ENCODE measurements at regions not wholly inside any gene's neighbourhood (a gene's known extent, or its start where the extent isn't known, plus 50 kb on each side); places are given as distances from the start of the nearest gene placed in this dataset.
"Not testable (repeated sequence)": the region's sequence is repeated elsewhere in the genome, so short reads cannot be mapped to it uniquely, and the experiment has no call there.

DNA sequence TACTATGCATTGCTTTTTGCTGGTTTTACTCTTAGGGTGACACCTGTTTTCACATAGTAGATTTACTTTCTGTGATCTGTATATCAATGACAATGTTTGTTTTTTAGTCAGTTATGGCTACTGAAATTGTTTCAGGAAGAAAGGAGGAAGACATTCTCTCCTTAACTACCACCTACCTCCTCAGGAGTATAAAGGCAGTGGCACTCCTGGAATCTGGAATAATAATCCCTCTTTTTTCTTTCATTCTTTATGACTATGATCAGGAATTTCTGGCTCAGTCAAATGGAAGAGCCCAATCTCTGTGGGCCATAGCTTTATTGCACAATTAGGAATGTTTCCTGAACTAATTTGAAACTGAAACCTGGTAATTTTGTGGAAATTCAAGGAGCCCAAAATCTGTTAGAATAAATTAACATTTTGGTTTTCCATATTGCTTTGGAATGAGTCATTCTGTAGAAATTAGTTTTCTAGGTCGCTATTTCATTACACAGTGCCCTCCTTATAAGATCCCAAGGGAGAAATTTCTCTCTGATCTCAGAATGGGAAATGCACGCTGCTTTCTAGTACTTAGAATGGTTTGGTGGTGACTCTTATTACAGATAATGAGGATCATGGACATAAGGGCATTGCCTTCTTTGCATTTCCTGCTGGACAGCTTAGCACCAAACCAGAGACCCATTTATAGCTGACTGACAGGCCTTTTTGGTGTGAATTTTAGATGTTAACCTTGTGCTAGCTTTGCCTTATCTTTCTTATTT is 95.3 kb upstream of the VLDLR start:
- DNase-seq (ENCODE audit: low read depth) = no peak
- no peak overlapping the region for H3K4me3 ChIP-seq (ENCODE audit: low read depth, low read length)

GRCh38 chr9:2531481-2531880 is 90.1 kb upstream of the VLDLR start:
- no peak overlapping the region for H3K4me3 ChIP-seq (ENCODE audit: low read depth, low read length)
- TF ChIP-seq, protein P1, sequence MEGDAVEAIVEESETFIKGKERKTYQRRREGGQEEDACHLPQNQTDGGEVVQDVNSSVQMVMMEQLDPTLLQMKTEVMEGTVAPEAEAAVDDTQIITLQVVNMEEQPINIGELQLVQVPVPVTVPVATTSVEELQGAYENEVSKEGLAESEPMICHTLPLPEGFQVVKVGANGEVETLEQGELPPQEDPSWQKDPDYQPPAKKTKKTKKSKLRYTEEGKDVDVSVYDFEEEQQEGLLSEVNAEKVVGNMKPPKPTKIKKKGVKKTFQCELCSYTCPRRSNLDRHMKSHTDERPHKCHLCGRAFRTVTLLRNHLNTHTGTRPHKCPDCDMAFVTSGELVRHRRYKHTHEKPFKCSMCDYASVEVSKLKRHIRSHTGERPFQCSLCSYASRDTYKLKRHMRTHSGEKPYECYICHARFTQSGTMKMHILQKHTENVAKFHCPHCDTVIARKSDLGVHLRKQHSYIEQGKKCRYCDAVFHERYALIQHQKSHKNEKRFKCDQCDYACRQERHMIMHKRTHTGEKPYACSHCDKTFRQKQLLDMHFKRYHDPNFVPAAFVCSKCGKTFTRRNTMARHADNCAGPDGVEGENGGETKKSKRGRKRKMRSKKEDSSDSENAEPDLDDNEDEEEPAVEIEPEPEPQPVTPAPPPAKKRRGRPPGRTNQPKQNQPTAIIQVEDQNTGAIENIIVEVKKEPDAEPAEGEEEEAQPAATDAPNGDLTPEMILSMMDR (conservative IDR thresholded peaks at IDR 0.05; ENCODE audit: low read depth, low read length) = no peak
- no peak for DNase-seq (ENCODE audit: low read depth)

More for the DNA sequence above, 95.3 kb upstream of the VLDLR start:
- TF ChIP-seq, protein P1 (conservative IDR thresholded peaks at IDR 0.05; ENCODE audit: low read depth, low read length) = no peak

- DNase-seq (ENCODE audit: low read depth) = no peak
- TF ChIP-seq, protein P1 (conservative IDR thresholded peaks at IDR 0.05; ENCODE audit: low read depth, low read length) = no peak
- no peak overlapping the region for H3K4me3 ChIP-seq (ENCODE audit: low read depth, low read length)
Observed at GRCh38 chr9:2536511-2536910, 85.1 kb upstream of the VLDLR start.

GRCh38 chr9:2545881-2546490 is 75.6 kb upstream of the VLDLR start:
- DNase-seq (ENCODE audit: low read depth) = no peak
- TF ChIP-seq, protein P1 (conservative IDR thresholded peaks at IDR 0.05; ENCODE audit: low read depth, low read length) = no peak
- H3K4me3 ChIP-seq (ENCODE audit: low read depth, low read length) = no peak overlapping the region

- not testable (repeated sequence) for H3K4me3 ChIP-seq (ENCODE audit: low read depth, low read length); DNase-seq (ENCODE audit: low read depth)
Observed at GRCh38 chr9:2555899-2556600, 65.5 kb upstream of the VLDLR start.

DNA sequence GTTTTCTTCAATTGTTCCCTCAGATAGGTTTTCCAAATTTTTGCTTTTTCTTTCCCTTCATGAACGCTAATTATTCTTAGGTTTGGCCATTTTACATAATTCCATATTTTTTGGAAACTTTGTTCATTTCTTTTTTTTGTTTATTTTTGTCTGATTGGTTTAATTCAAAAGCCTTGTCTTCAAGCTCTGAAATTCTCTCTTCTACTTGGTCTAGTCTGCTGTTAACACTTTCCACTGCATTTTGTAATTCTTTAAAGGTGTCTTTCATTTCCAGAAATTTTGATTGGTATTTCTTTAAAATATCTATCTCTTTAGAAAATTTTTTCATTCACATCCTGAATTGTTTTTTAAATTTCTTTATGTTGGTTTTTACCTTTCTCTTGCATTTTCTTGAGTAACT is 63.9 kb upstream of the VLDLR start:
- TF ChIP-seq, protein P1 (conservative IDR thresholded peaks at IDR 0.05; ENCODE audit: low read depth, low read length) = no peak
- DNase-seq (ENCODE audit: low read depth) = no peak
- H3K4me3 ChIP-seq (ENCODE audit: low read depth, low read length) = no peak overlapping the region

Measured in epithelial cell of proximal tubule (primary cell).